ENCODE measurements at regions not wholly inside any gene's neighbourhood (a gene's known extent, or its start where the extent isn't known, plus 50 kb on each side); places are given as distances from the start of the nearest gene placed in this dataset.
"Not testable (repeated sequence)": the region's sequence is repeated elsewhere in the genome, so short reads cannot be mapped to it uniquely, and the experiment has no call there.

GRCh38 chr11:25527841-25528240 lies 804.1 kb upstream of the ANO3 start:
- DNase-seq: no peak

DNA sequence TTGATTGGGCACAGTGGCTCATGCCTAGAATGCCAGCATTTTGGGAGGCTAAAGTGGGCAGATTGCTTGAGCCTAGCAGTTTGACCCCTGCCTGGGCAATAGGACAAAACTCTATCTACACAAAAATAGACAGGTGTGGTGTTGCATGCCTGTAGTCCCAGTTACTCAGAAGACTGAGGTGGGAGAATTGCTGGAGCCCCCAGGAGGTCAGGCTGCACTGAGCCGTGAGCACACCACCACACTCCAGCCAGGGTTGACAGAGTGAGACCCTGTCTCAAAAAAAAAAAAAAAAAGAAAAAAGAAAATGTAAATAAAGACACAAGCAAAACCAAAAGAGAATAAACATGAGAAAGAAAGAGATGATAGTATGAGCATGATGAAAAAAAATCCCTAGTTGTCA lies 802.4 kb upstream of the ANO3 start:
- no peak for DNase-seq

DNA sequence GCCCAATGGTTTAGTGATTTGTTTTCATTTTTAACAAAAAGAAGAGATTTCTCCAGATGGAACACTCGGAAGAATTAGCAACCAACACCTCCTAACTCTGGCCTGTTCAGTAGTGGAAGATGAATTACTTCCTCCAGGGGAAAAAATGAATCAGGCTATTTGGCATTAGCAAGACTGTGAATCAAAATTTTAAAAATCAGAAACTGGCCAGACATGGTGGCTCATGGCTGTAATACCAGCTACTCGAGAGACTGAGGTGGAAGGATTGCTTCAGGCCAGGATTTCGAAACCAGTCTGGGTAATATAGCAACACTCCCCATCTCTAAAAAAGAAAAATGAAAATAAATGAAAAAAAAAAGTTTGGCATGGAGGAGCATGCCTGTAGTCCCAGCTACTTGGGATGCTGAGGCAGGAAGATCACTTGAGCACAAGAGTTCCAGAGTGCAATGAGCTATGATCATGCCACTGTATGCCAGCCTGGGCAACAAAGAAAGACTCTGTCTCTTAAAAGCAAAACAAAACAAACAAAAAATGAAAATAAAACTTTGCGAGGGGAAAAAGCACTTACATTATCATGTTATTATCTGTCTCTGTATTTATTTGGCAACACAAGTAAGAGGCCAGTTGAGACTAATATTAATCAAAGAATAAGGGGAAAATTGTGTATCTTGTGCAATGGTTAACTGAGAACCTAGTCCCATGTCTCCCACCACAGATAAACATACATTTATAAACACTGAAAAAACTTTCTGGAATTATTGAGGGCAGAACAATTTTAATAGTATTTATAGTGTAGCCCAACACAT lies 796.3 kb upstream of the ANO3 start:
- DNase-seq: no peak

- DNase-seq: no peak
Observed at GRCh38 chr11:25536289-25536688, 795.6 kb upstream of the ANO3 start.

- no peak for DNase-seq
Observed at GRCh38 chr11:25537393-25537792, 794.5 kb upstream of the ANO3 start.

DNA sequence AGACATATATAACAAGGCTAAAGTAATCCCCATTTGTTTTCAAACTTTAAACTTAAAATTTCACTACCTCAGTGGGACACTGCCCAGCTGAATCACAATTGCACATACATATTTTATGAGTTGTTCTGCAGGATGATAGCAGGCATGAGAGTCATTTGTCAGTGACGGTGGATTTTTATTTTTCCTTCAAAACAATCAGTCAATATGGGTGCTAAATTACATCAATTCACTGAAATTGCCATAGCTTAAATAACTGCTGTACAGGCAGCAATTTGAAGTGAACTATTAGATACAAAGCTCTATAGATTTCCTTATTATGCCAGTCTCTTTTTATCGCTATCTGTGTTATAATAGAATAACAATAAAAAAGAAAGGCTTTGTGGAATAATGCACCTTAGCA lies 784.6 kb upstream of the ANO3 start:
- DNase-seq: no peak

DNA sequence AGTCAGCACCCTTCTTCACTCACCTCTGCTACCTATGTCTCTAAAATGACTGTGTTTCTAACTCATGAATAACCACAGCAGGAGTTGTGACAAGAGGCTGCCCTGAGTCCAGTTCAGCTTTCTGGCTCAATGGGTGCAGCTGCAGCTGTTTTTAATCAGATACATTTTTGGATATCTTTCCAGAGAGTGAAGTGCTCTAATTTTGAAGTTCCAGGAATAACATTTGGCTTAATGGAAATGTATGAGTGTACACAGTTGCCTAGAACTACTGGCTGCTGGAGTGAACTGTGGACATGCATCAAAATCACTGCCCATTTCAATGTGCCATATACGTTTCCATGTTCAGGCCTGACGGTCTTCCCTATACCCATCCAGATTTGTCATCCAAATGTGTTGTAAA lies 769.5 kb upstream of the ANO3 start:
- DNase-seq: no peak

- no peak for DNase-seq
Observed at GRCh38 chr11:25565846-25566245, 766.1 kb upstream of the ANO3 start.

GRCh38 chr11:25566298-25567200 lies 765.4 kb upstream of the ANO3 start:
- DNase-seq: no peak

DNA sequence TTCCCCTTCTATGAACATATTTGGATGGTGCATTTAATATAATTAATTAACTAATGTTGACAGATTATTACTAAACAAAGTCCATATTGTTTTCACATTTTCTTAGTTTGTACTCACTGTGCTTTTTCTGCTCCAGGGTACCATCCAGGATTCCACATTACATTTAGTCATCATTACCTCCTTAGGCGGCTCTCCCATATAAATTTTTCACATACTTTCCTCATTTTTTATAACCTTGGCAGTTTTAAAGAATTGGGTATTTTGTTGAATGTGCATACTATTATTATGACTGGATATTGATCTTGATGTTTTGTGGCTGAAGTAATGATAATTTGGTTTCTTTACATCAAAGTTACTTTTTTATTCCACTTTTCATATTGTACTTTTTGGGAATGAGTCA lies 755.6 kb upstream of the ANO3 start:
- DNase-seq: no peak

GRCh38 chr11:25579554-25579953 lies 752.4 kb upstream of the ANO3 start:
- not testable (repeated sequence) for DNase-seq

GRCh38 chr11:25583596-25583995 lies 748.3 kb upstream of the ANO3 start:
- no peak for DNase-seq

DNA sequence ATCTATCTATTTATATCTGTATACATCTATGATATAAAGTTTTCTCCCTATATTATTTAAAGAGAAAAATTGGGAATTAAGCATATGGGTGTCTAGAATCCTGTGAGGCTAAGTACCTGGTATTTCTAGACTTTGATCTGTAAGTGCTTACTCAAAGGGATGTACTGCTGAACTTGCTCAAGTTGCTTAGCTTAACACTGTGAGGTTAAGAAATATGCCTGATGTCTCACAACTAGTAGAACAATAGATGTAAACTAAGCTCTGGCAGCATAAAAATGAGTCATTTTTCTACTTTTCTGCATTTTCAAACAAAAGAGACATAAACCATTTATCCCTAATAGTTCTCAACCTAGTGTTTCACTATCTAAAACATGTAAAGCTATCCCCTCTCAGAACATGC lies 744.4 kb upstream of the ANO3 start:
- DNase-seq: no peak

DNA sequence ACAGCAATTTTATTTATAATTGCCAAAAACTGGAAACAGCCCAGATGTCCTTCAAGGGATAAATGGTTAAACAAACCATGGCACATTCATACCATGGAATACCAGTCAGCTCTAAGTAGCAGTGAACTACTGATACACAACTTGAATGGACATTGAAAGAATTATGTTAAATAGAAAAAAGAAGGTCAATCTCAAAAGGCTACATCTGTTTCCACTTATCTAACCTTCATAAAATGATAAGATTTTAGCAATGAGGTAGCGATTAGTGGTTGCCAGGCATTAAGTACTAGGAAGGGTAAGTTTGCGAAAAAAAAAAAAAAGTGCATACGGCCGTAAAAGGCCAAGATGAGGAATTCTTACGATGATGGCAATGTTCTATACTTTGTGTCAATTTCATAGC lies 738.7 kb upstream of the ANO3 start:
- no peak for DNase-seq

GRCh38 chr11:25596701-25597100 lies 735.2 kb upstream of the ANO3 start:
- no peak for DNase-seq

DNA sequence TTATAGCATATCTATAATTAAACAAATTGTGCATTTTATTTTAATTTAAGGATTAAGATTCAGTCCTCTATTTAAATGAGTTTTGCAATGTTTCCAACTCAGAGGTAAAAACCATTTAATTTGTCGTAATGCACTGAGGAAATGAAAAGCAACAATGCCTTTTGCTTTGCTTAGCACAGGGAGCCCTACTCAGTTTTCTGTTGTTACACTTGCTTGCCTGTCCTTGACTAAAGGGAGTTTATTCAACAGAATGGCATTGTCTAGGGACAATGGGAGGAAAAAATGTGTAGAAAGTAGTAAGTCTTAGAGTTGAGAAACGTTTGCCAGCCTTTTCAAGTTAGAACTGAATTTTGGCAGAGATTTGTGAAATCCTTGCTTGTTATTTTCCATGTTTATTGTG lies 734.2 kb upstream of the ANO3 start:
- no peak for DNase-seq

GRCh38 chr11:25602149-25602548 lies 729.8 kb upstream of the ANO3 start:
- DNase-seq: no peak

DNA sequence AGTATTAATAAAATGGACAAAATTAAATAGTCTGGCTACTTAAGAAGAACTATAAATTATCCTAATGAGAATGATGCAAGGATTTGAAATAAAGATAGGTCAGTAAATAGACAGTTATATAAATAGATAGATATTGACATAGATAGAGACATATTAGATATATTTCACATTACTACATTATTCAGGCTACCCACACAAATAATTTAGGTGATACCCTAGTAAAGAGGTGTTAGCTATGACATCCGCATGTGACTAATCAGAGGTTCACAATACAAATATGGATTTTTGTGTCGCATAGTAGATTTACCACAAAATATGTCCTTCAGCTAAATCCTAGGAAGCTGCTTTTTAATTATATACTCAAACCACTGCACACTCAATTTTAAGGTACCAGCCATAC lies 729.0 kb upstream of the ANO3 start:
- no peak for DNase-seq

- DNase-seq: no peak
Observed at GRCh38 chr11:25612806-25613205, 719.1 kb upstream of the ANO3 start.

DNA sequence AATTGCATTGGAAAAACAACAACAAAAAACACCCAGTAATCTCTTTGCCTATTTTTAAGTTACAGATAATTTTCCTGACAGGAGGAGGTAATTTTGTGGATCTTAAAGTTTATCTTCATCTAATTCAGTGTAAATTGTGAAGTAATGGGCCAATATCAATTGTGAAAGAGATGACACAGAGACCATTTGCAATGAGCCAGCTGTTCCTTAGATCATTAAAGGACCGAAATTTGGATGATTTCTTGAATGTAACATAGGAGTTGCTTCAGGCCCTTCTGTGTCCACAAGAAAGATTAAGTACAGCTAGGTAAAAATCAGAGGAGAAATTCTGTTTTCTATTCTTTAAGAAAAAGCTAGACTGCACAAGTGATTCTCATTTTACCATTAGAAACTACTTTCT lies 718.5 kb upstream of the ANO3 start:
- DNase-seq: no peak

DNA sequence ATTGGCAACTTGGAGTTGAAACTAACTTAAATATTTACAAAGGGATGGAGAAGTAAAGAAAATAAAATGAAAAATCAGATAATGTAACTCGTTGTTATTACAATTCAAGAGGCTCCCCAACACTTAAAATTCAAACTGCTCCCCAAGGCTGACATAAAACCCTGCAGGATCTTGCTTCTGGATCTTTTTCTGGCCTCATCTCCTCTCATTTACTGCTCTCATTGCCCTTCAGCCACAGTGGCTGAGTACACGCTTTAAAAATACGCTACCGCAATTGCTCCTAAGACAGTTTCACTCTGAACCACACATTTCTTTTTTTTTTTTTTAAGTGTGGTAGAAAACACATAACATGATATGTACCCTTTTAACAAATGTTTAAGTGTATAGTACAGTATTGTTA lies 718.1 kb upstream of the ANO3 start:
- no peak for DNase-seq

DNA sequence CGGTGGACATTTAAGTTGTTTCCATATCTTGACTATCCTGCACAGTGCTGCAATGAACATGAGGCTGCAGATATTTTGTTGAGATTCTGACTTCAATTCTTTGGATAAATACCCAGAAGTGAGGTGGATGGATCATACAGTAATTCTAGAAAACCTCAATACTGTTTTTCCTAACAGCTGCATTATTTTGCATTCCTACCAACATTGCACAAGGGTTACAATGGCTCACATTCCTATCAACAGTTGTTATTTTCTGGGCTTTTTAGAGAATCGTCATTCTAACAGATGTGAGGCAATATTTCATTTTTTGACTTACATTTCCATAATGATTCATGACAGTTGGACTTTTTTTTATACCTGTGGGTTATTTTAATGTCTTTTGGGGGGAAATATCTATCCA lies 716.9 kb upstream of the ANO3 start:
- DNase-seq: no peak

DNA sequence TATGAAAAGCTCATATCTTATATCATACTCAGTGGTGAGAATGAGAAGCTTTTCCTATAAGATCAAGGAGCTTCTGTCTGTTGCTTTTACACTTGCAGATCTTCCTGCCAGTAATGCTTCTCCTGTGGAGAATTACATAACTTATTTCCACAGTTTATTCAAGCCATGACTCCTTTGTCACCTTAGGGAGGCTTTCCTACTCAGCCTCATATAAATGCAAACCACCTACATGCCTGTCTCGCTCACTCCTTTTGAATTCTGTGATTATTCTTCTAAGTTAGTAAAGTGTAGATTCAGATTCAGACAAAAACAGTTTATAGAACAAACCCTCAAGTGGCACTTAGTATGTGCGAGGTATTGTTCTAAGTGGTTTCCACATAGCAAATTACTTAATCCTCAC lies 716.1 kb upstream of the ANO3 start:
- no peak for DNase-seq

DNA sequence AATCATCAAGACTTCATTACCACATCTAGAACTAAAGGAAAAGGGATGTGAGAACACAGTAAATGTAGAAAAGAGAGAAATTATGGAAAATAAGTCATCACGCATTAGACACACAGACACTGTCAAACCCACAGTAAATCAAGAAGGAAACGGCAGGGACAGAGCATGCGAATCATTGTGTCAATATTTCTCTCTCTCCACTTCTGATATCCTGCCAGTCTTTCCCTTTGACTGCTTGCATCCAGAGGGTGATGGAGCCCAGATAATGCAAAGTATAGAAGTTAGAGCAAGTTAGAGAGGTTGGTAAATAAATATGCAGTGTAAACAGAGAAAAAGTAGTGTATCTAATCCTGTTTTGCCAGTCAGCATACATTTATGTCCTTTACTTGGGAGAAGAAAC lies 706.8 kb upstream of the ANO3 start:
- DNase-seq: no peak

Data from NCI-H446 treated with DMSO at 0.1 percent for 48 hours (cell line).